PC-3 (cell line): ENCODE measurements at regions not wholly inside any gene's neighbourhood (a gene's known extent, or its start where the extent isn't known, plus 50 kb on each side); places are given as distances from the start of the nearest gene placed in this dataset.
A peak's percentile ranks its signal among the peaks of the same experiment; 100 is the strongest.

Source experiments
- ATAC-seq: fragments of 200-7000 bp; cut with Tn5 transposase; 2 replicates; pipeline ENCODE4 v1.9.1; 2020; ENCODE audit warnings: mild to moderate bottlenecking, moderate library complexity
- BruUV-seq: library from RNA; stranded (reverse); fragments of 400-500 nt; replicated peaks from 2 replicates; lab custom pipeline; 2021; lab: Mats Ljungman, UMichigan
- CTCF ChIA-PET: fragments of 300-600 bp; sonication (Branson Sonifier 250); formaldehyde crosslinking; loops from one replicate; lab custom pipeline; 2022; ENCODE audit warnings: antibody characterized with exemption; lab: Charles Lee
- POLR2A ChIA-PET: fragments of 300-600 bp; sonication (Branson Sonifier 250); formaldehyde crosslinking; loops from one replicate; lab custom pipeline; 2022; ENCODE audit warnings: antibody characterized with exemption; ENCODE audit not compliant: unreplicated experiment; lab: Charles Lee
- DNase-seq: peaks from one replicate; pipeline ENCODE4 v3.0.0-alpha.2; 2015
- H2AFZ ChIP-seq: fragments of 300-600 bp; sonication (generic); 2 replicates; pipeline ENCODE4 v1.6.0; 2016; ENCODE audit warnings: antibody characterized with exemption, low read length
- H3F3A ChIP-seq: fragments of 300-600 bp; sonication (generic); one replicate; pipeline ENCODE4 v1.6.0; 2017; ENCODE audit warnings: antibody characterized with exemption, low read length, control low read depth, mild to moderate bottlenecking; ENCODE audit not compliant: unreplicated experiment
- H3K27ac ChIP-seq: fragments of 300-600 bp; sonication (generic); 2 replicates; pipeline ENCODE4 v1.5.1; 2016; ENCODE audit warnings: mild to moderate bottlenecking, low read length
- H3K27me3 ChIP-seq: fragments of 300-600 bp; sonication (generic); 2 replicates; pipeline ENCODE4 v1.6.1; 2016; ENCODE audit warnings: low read length, mixed read lengths
- H3K36me3 ChIP-seq: fragments of 300-600 bp; sonication (generic); 2 replicates; pipeline ENCODE4 v1.6.1; 2016; ENCODE audit warnings: low read depth, mixed run types, low read length, mixed read lengths
- H3K4me1 ChIP-seq: fragments of 300-600 bp; sonication (generic); 2 replicates; pipeline ENCODE4 v1.5.1; 2016; ENCODE audit warnings: low read length; ENCODE audit not compliant: insufficient read depth
- H3K4me2 ChIP-seq: fragments of 300-600 bp; sonication (generic); 2 replicates; pipeline ENCODE4 v1.6.0; 2016; ENCODE audit warnings: low read length
- H3K4me3 ChIP-seq: fragments of 300-600 bp; sonication (generic); 2 replicates; pipeline ENCODE4 v1.5.1; 2016; ENCODE audit warnings: mild to moderate bottlenecking, low read length, mixed read lengths
- H3K79me2 ChIP-seq: fragments of 300-600 bp; sonication (generic); 2 replicates; pipeline ENCODE4 v1.6.1; 2017; ENCODE audit warnings: low read length, mixed read lengths
- H3K9ac ChIP-seq: fragments of 300-600 bp; sonication (generic); 2 replicates; pipeline ENCODE4 v1.6.0; 2016; ENCODE audit warnings: mild to moderate bottlenecking, low read length
- H3K9me2 ChIP-seq: fragments of 300-600 bp; sonication (generic); replicated peaks from 2 replicates; pipeline ENCODE4 v1.6.1; 2016; ENCODE audit warnings: mixed run types, low read length, mixed read lengths
- H3K9me3 ChIP-seq: fragments of 300-600 bp; sonication (generic); 2 replicates; pipeline ENCODE4 v1.6.1; 2016; ENCODE audit warnings: low read length, mixed read lengths
- H4K20me1 ChIP-seq: fragments of 300-600 bp; sonication (generic); 2 replicates; pipeline ENCODE4 v1.6.1; 2016; ENCODE audit warnings: low read length, mixed read lengths
- CTCF ChIP-seq: fragments of 300-600 bp; sonication (generic); conservative IDR thresholded peaks from 2 replicates; pipeline ENCODE4 v1.5.1; 2017; ENCODE audit warnings: antibody characterized with exemption, low read depth, mild to moderate bottlenecking, low read length
- EZH2 ChIP-seq: fragments of 300-600 bp; sonication (generic); IDR thresholded peaks from one replicate; pipeline ENCODE4 v1.6.1; 2017; ENCODE audit warnings: antibody characterized with exemption, mild to moderate bottlenecking, low read length; ENCODE audit not compliant: unreplicated experiment
- EZH2phosphoT487 ChIP-seq: fragments of 300-600 bp; sonication (generic); IDR thresholded peaks from 2 replicates; pipeline ENCODE4 v1.6.1; 2018; ENCODE audit warnings: mild to moderate bottlenecking, antibody characterized with exemption, low read length, borderline replicate concordance
- intact Hi-C: fragments of 100-400 bp; cut with micrococcal nuclease; formaldehyde crosslinking; loops from 2 replicates; pipeline ENCODE4 v1.9.0; 2023

DNA sequence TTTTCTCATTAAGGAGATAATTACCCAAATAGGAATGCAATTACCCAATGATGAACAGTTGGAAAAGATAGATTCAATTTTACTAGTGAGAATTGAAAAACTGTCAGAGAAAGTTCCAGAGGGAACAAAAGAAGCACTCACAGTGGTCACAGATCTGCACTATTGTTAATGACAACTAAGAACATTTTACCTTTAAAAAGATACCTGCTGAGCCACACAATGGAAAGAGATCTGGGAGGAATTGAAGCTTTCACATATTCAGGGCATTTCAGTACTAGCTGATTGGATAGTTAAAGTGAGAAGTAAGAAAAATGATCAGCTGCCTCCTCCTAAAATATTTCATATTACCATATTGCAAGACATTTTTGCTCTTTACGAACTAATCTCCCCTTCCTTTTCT lies 1822.2 kb downstream of the STIM2 start:
- Histone ChIP-seq H2AFZ (no peak overlapping the region), H3K4me1 (no peaks in the 10 kb centered on the region), H3F3A (no peaks in the 10 kb centered on the region), H3K9ac (no peak overlapping the region), H3K9me3 (no peaks in the 10 kb centered on the region), H3K4me3 (no peak overlapping the region), H3K36me3 (no peaks in the 10 kb centered on the region), H3K27ac (no peak overlapping the region), H3K4me2 (no peak overlapping the region), H3K79me2 (no peaks in the 10 kb centered on the region), H3K27me3 (no peaks in the 10 kb centered on the region), H4K20me1 (no peaks in the 10 kb centered on the region), H3K9me2 (no peaks in the 10 kb centered on the region)
- CTCF ChIA-PET = no interaction called here
- ATAC-seq (no peak), DNase-seq (no peak)
- TF ChIP-seq EZH2 (no peak), EZH2phosphoT487 (no peak), CTCF (no peak)
- POLR2A ChIA-PET = interaction anchor here (0.6 kb wide), 1 partner anchor 78 kb away, joined by 3 read pairs; no protein-coding TSS in a partner anchor
- intact Hi-C loops = no loop called here
- BruUV-seq = no TSS peak

- DNase-seq (peak; percentile 60), ATAC-seq (peak; percentile 67)
- no peak overlapping the region for H3K9ac ChIP-seq
- no peaks in the 10 kb centered on the region for H3K36me3 ChIP-seq
- H3K9me3 ChIP-seq = no peaks in the 10 kb centered on the region
- H3K79me2 ChIP-seq = no peaks in the 10 kb centered on the region
- H3K9me2 ChIP-seq = no peaks in the 10 kb centered on the region
- no peak overlapping the region for H3K27ac ChIP-seq
- intact Hi-C loops = no loop called here
- H3K4me3 ChIP-seq = no peak overlapping the region
- BruUV-seq = no TSS peak
- H4K20me1 ChIP-seq = no peaks in the 10 kb centered on the region
- peak; percentile 70 for TF ChIP-seq CTCF
- TF ChIP-seq EZH2phosphoT487 = no peak
- no peaks in the 10 kb centered on the region for H3K4me1 ChIP-seq
- H3K4me2 ChIP-seq = no peak overlapping the region
- ChIA-PET CTCF (no interaction called here), POLR2A (no interaction called here)
- H3K27me3 ChIP-seq = no peaks in the 10 kb centered on the region
- H3F3A ChIP-seq = no peaks in the 10 kb centered on the region
- no peak overlapping the region for H2AFZ ChIP-seq
Measured at GRCh38 chr4:28686618-28687017, 1826.0 kb downstream of the STIM2 start.

GRCh38 chr4:28690890-28691289 lies 1830.2 kb downstream of the STIM2 start:
- H3K4me1 ChIP-seq = no peaks in the 10 kb centered on the region
- intact Hi-C loops = no loop called here
- DNase-seq = no peak
- H3K9me2 ChIP-seq = no peaks in the 10 kb centered on the region
- BruUV-seq = no TSS peak
- no peak overlapping the region for H2AFZ ChIP-seq
- H3F3A ChIP-seq = no peaks in the 10 kb centered on the region
- H3K27ac ChIP-seq = no peak overlapping the region
- ChIA-PET CTCF (no interaction called here), POLR2A (no interaction called here)
- no peaks in the 10 kb centered on the region for H4K20me1 ChIP-seq
- no peak for TF ChIP-seq EZH2
- no peak for TF ChIP-seq CTCF
- no peak for TF ChIP-seq EZH2phosphoT487
- no peak for ATAC-seq
- no peaks in the 10 kb centered on the region for H3K79me2 ChIP-seq
- no peaks in the 10 kb centered on the region for H3K36me3 ChIP-seq
- H3K27me3 ChIP-seq = no peaks in the 10 kb centered on the region
- no peak overlapping the region for H3K4me3 ChIP-seq
- H3K4me2 ChIP-seq = no peak overlapping the region
- no peak overlapping the region for H3K9ac ChIP-seq
- H3K9me3 ChIP-seq = no peaks in the 10 kb centered on the region
